Hepatocyte (in vitro differentiated cells): ENCODE measurements at regions not wholly inside any gene's neighbourhood (a gene's known extent, or its start where the extent isn't known, plus 50 kb on each side); places are given as distances from the start of the nearest gene placed in this dataset.

Source experiments
- CTCF ChIP-seq: fragments of 200-600 bp; sonication (generic); IDR thresholded peaks from 2 replicates; pipeline ENCODE4 v1.5.1; 2016; ENCODE audit warnings: antibody characterized with exemption, mild to moderate bottlenecking; ENCODE audit not compliant: poor library complexity
- EZH2 ChIP-seq: fragments of 200-600 bp; sonication (generic); IDR thresholded peaks from 2 replicates; pipeline ENCODE4 v1.6.1; 2016; ENCODE audit warnings: antibody characterized with exemption, mild to moderate bottlenecking, borderline replicate concordance
- EZH2phosphoT487 ChIP-seq: fragments of 200-600 bp; sonication (generic); IDR thresholded peaks from one replicate; pipeline ENCODE4 v1.6.1; 2018; ENCODE audit warnings: antibody characterized with exemption, mild to moderate bottlenecking, low read depth, moderate library complexity; ENCODE audit not compliant: unreplicated experiment, severe bottlenecking

- TF ChIP-seq CTCF (no peak), EZH2phosphoT487 (no peak), EZH2 (no peak)
These were observed 904.6 kb downstream of the PDCD6IP start for GRCh38 chr3:34703053-34703452.
